SK-N-SH treated with all-trans-retinoic acid at 6 μM for 48 hours (cell line): ENCODE measurements at regions not wholly inside any gene's neighbourhood (a gene's known extent, or its start where the extent isn't known, plus 50 kb on each side); places are given as distances from the start of the nearest gene placed in this dataset.

Experiments
- ARNTL ChIP-seq: fragments of 450-650 bp; formaldehyde crosslinking; IDR thresholded peaks from 2 replicates; pipeline ENCODE4 v1.5.0; 2020; ENCODE audit warnings: low read depth, mild to moderate bottlenecking, moderate library complexity, borderline replicate concordance
- CSDC2 ChIP-seq: fragments of 250-450 bp; sonication (Bioruptor Pico); IDR thresholded peaks from 2 replicates; pipeline ENCODE4 v1.5.0; 2020; ENCODE audit warnings: mild to moderate bottlenecking, moderate library complexity
- CSRNP3 ChIP-seq: fragments of 250-450 bp; sonication (Bioruptor Pico); IDR thresholded peaks from 2 replicates; pipeline ENCODE4 v1.5.1; 2021; ENCODE audit warnings: mild to moderate bottlenecking, moderate library complexity
- ESRRG ChIP-seq: fragments of 250-450 bp; sonication (Bioruptor Pico); IDR thresholded peaks from 2 replicates; pipeline ENCODE4 v1.6.1; 2021; ENCODE audit warnings: mild to moderate bottlenecking
- GLIS3 ChIP-seq: fragments of 250-450 bp; sonication (Bioruptor Pico); IDR thresholded peaks from 2 replicates; pipeline ENCODE4 v1.5.0; 2020; ENCODE audit warnings: mild to moderate bottlenecking, moderate library complexity
- OSR1 ChIP-seq: fragments of 250-450 bp; sonication (Bioruptor Pico); IDR thresholded peaks from 2 replicates; pipeline ENCODE4 v1.8.0; 2022; ENCODE audit warnings: moderate library complexity, mild to moderate bottlenecking, inconsistent platforms
- PATZ1 ChIP-seq: fragments of 250-450 bp; sonication (Bioruptor Pico); IDR thresholded peaks from 2 replicates; pipeline ENCODE4 v1.8.0; 2020; ENCODE audit warnings: mild to moderate bottlenecking, moderate library complexity, borderline replicate concordance
- POU6F1 ChIP-seq: fragments of 250-450 bp; sonication (Bioruptor Pico); IDR thresholded peaks from 2 replicates; pipeline ENCODE4 v1.8.0; 2021; ENCODE audit warnings: low read depth, mild to moderate bottlenecking, moderate library complexity, borderline replicate concordance
- PPARA ChIP-seq: fragments of 250-450 bp; sonication (Bioruptor Pico); IDR thresholded peaks from 2 replicates; pipeline ENCODE4 v1.5.0; 2020; ENCODE audit warnings: mild to moderate bottlenecking, borderline replicate concordance
- RARB ChIP-seq: fragments of 250-450 bp; sonication (Bioruptor Pico); IDR thresholded peaks from 2 replicates; pipeline ENCODE4 v1.8.0; 2021; ENCODE audit warnings: mild to moderate bottlenecking, moderate library complexity
- TOX ChIP-seq: fragments of 250-450 bp; sonication (Bioruptor Pico); IDR thresholded peaks from 2 replicates; pipeline ENCODE4 v1.8.0; 2021; ENCODE audit warnings: mild to moderate bottlenecking, moderate library complexity, borderline replicate concordance
- TSHZ2 ChIP-seq: fragments of 250-450 bp; sonication (Bioruptor Pico); IDR thresholded peaks from 2 replicates; pipeline ENCODE4 v1.5.0; 2020; ENCODE audit warnings: mild to moderate bottlenecking, moderate library complexity

GRCh38 chr12:90510948-90511347 lies 444.0 kb downstream of the CCER1 start:
- TF ChIP-seq TOX (CRISPR knock-in tag): no peak
- TF ChIP-seq POU6F1 (CRISPR knock-in tag): no peak
- TF ChIP-seq RARB (CRISPR knock-in tag): no peak
- TF ChIP-seq CSDC2 (CRISPR knock-in tag): no peak
- TF ChIP-seq OSR1: no peak
- TF ChIP-seq ARNTL (CRISPR knock-in tag): no peak
- TF ChIP-seq ESRRG (CRISPR knock-in tag): no peak
- TF ChIP-seq PATZ1 (CRISPR knock-in tag): no peak
- no peak for TF ChIP-seq CSRNP3 (CRISPR knock-in tag)
- no peak for TF ChIP-seq TSHZ2 (CRISPR knock-in tag)
- no peak for TF ChIP-seq GLIS3 (CRISPR knock-in tag)
- TF ChIP-seq PPARA: no peak
